GM19372 (cell line): ENCODE measurements at regions not wholly inside any gene's neighbourhood (a gene's known extent, or its start where the extent isn't known, plus 50 kb on each side); places are given as distances from the start of the nearest gene placed in this dataset.
A peak's percentile ranks its signal among the peaks of the same experiment; 100 is the strongest.
"Not testable (repeated sequence)": the region's sequence is repeated elsewhere in the genome, so short reads cannot be mapped to it uniquely, and the experiment has no call there.

Source experiments
- ATAC-seq: cut with Tn5 transposase; IDR thresholded peaks from one replicate; pipeline ENCODE4 v1.9.1; 2021; ENCODE audit warnings: mild to moderate bottlenecking, low read depth, moderate library complexity; ENCODE audit not compliant: unreplicated experiment

DNA sequence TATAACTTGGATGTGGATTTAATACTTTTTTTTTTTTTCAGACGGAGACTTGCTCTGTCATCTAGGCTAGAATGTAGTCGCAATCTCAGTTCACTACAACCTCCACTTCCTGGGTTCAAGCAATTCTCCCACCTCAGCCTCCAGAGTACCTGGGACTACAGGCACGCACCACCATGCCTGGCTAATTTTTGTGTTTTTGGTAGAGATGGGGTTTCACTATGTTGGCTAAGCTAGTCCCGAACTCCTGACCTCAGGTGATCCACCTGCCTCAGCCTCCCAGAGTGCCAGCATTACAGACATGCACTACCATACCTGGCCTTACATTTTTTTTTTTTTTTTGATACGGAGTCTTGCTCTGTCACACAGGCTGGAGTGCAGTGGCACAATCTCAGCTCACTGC, 85.6 kb upstream of the BTN3A2 start:
- not testable (repeated sequence) for ATAC-seq

DNA sequence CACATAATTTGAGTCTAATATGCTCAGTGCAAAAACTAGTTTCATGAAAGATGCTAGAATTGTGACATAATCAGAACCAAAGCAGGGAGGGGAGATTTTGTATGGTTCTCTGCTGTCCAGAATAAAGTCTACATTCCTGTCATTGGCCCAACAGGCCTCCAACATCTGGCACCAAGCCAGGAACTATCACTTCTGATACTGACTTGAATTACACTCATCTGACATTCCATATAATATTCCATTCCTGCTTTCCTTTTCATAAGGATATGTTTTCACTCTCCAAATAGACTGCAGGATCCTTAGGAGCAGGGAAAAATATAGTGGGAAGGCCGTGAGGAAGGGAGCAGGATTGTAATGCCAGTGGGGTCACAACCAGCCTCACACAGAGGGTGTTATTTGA, 84.6 kb upstream of the BTN3A2 start:
- ATAC-seq: no peak

DNA sequence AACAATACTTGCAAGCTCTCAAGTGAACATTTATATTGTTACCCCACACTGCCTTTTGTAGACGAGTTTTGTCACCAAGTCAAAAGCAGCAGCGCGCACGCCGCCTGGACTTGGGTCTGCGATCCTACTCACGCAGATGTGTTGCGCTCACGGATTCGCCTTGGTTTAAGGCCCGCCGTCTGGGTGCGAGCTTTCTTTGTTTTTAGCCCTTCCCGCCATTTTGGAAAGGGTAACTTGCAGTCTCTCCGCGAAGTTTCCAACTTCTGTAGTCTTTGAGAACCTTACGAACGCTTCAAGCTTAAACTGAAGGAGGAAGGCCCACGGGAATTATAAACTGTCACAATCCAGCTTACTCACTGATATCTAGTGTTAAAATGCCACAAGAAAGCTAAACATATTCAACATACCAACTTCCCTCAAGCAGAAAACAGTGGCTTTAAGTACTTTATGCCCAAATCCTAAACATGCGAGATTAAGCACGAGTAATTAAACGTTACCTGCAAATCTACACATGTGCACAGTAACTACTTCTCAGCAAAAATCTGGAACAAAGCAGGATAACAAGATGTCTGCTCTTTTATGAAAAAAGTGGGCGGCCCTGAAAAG, 80.4 kb upstream of the BTN3A2 start:
- ATAC-seq: no peak

DNA sequence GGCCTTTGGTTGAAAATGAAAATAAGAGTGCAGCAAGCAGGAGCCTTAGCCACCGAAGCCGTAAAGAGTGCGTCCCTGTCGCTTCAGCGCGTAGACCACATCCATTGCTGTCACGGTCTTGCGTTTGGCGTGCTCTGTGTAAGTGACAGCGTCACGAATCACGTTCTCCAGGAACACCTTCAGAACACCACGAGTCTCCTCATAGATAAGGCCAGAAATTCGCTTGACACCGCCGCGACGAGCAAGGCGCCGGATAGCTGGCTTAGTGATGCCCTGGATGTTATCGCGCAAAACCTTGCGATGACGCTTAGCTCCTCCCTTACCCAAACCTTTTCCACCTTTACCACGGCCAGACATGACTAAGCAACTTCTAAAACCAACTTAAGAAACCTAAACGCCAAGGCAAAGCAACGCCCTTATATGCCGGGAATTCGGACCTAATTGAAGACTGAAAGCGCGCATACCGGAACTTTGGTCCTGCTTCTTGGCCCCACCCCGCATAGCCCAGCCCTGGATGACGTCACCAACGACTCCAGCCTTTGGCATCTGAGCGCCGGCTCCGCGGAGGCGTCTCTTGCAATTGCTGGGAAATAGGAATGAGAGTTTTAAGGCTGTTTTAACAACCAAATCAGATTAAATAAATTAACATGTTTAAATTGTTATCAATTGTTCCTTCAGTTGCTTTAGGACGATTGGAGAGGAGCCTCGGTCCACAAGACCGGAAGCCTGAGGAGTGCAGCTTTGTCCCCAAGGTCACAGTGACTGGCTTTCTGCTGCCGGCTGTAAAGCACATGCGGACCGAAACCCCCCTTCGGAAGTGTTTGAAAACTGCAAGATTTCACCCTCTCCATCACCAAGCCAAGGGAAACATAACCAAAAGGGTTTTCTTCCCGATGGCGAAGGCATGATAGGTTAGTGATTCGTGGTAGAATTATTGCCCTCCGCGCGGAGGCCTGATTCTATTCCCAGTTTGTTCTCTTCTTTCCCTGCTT, 79.6 kb upstream of the BTN3A2 start:
- peak; percentile 72 for ATAC-seq

DNA sequence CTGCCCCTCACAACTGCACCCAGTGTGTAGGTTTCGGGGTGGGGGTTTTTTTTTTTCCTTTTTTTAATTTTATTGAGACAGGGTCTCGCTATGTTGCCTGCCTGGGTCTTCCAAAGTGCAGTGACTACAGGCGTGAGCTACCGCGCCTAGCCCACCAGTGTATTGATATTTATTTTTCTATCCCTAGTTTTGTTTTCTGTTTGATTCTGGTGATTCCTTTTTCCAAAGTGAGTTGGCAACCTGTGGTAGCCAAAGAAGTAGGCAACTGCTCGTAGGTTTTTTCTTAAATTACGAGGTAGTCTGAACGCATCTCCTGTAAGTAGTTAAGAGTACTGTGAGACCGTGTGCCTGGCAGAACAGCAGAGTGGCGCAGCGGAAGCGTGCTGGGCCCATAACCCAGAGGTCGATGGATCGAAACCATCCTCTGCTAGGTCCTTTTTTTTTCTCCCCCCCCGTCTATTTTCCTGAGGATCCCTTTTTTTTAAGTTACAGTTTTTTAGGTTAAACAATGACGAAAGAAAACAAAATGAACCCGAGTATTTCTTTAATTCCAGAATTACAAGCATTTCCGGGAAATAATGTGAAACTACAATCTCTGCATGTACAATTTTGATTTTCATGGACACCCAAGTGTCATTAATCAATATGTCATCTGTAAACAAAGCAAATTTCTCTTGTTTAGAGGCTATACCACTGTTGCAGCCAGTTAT, 78.7 kb upstream of the BTN3A2 start:
- no peak for ATAC-seq

DNA sequence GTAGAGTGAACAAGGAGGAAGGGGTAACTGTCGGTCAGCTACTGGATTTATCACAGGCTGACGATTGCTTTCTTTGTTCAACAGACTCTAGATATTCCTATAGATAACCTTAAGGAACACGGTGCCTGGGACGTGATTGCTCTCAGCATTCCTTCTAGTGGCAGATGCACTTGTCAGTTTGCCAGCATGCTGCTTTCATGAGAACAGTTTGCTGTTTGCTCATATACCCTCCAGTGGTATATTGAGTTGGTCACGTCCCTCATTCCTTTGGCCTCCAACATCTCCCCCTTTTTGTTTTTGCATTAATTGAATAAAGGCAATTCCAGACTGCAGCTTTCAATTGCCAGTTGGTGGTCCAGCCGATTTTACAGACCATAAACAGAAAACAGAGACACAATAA, 76.8 kb upstream of the BTN3A2 start:
- no peak for ATAC-seq

DNA sequence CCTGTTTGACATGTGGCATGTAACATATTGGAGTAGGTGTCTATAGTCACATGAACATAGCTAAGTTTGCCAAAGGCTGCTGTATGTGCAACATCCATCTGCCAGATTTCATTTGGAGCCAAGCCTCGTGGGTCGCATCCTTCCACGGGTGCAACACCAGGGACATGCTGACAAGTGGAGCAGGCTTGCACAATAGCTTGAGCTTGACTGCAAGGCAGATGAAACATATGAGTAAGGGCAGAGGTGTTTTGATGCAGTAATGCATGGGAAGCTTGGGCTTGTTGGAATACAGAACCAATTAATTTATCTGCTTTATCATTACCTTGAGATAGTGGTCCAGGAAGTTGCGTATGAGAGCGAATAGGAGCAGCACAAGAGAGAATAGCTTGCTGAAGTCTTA, 74.1 kb upstream of the BTN3A2 start:
- ATAC-seq: no peak

DNA sequence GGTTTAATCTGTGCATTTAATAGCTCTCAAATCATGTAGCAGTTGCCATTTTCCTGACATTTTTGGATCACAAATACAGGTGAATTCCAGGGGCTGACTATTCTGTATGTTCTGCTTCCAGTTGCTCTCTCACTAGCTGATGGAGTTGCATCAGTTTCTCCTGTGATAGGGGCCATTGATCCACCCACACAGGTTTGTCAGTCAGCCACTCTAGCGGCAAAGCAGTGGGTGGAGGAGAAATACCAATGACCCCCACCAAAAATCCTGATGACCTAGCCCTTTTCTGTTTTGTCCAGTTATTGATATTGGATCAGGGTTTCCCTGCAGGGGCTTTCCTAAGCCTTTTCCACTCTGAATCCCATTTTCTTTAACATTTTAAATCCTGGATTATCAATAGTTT, 72.3 kb upstream of the BTN3A2 start:
- ATAC-seq: no peak

DNA sequence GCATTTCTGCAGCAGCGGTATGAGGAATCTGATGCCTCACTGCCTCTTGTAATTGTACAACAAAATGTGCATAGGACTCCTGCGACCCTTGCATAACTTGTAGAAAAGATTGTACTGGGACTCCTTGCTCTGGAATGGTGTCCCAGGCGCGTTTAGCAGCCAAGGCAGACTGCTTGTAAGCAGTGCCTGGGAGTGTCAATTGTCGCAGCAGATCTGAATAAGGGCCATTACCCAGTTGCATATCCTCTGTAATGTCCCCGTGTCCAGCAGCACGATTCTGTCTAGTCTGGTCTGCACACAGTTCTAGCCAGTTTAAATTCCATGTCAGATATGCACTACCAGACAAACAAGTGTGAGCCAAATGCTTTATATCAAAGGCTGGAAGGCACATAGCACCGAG, 70.7 kb upstream of the BTN3A2 start:
- no peak for ATAC-seq

DNA sequence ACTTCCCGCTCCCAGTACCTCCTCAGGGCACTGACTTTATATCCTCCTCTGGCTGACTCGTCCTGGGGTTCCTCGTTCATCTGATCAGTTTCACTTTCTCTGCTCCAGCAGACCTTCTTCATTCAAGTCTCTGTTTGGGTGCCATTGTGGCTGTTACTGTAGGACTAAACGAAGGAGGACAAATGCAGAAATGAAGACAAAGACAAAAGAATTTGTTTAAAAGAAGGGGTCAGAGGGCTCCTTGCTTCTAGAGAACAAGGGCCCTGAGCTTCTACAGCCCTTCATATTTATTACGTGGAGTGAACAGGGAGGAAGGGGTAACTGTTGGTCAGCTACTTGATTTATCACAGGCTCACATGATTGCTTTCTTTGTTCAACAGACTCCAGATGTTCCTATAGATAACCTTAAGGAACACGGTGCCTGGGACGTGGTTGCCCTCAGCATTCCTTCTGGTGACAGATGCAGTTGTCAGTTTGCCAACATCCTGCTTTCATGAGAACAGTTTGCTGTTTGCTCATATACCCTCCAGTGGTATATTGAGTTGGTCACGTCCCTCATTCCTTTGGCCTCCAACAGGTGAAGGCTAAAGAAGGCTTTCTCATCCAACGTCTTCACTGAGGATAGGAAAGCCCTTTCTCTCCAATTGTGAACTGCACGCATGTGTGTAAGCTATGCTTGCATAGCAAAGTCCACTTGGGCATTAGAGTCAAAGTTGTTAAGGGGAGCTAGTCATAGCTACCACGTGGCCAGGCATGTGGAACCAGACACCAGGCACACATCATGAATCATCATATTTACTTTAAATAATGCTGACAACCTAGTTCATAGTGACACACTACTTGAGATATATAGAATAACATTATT, 69.1 kb upstream of the BTN3A2 start:
- no peak for ATAC-seq

DNA sequence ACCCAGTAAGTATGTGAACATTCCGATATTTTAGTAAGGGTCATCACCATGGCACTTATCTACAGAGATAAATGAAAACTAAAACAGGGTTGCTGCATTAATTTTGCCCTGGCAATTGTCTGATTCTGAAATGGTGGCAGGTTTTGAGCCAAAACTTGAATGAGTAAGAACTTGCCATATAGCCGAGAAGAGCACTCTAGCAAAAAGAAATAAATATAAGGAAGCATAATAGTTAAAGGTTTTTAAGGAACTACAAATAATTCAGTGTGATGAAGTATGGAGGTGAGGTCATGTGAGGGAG, 68.5 kb upstream of the BTN3A2 start:
- no peak for ATAC-seq

DNA sequence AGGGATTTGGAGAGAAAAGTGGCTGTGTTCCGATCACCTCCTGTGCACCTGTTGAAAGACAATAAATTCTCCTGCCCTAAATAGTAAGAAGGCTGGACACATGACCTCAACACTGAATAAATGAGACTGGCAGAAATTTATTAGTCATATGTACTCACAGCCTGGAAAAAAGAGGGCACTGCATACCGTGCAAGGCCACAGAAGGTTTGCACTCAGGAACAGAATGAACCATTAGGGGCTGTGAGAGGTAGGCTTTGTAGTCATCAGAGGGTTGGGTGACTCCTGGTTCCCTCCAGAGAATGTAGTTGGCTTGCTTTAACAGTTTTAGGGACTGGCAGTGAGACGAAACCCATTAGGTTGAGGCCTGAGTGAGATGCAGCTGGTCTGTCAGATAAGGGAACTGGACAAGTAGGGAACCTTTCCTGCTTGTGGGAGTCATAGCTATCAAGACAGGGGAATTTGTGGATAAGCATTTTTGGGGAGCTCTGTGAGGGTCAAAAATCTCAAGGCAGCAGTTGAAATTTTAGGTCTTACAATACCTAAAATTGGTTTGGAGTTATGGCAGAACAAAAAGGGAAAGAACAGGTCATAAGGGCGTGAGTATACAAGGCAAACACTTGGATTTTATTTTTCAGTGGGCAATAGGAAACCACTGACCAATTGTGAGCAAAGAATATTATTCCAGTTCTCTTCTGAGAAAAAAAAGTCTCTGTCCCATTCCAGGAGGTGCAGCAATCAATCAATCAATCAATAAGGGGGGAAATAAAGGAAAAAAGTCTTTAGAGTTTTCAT, 67.9 kb upstream of the BTN3A2 start:
- no peak for ATAC-seq

DNA sequence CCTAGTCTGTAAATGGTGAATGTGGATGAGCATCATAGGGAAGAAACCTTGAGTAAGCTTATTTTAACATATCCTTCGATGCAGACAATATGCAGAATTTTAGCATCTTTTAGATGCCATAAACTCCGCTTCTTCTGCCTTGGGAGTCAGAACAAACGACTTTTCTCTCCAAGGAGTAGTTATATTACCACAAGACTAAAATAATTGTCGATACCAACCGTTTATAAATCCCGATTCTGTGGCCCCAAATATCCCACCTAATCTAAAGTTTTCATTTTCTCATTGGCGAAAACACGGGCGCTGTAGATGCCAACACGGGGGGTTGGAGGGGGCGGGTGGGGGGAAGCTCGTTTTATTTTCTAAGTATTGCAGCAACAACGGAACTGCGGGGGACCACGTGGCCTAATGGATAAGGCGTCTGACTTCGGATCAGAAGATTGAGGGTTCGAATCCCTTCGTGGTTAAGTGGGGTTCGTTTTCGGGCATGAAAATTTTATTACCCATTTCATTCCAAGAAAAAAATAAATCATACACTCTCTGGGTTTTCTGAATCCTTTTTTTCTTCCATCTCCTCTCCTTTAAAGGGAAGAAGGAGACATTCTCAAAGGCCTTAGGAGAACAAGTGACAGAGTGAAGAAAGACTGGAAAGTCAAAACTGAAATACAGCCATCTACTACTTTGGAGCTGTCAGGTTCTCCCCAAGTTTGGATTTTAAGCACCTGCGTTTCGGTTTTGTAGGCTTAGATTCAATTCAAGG, 65.5 kb upstream of the BTN3A2 start:
- no peak for ATAC-seq

DNA sequence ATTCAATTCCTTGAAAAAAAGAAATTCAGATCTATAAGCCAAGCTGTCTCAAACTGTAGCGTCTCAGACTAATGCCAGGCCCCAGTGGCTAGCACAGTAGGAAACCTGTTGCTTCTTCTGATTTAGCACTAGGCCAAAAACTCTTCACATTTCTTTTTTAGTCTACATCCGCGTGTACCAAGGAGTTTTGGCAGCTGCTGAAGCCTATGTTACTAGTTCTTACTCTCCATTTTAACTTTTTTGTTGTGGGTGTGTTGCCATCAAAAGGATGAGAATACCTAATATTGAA, 65.0 kb upstream of the BTN3A2 start:
- no peak for ATAC-seq

DNA sequence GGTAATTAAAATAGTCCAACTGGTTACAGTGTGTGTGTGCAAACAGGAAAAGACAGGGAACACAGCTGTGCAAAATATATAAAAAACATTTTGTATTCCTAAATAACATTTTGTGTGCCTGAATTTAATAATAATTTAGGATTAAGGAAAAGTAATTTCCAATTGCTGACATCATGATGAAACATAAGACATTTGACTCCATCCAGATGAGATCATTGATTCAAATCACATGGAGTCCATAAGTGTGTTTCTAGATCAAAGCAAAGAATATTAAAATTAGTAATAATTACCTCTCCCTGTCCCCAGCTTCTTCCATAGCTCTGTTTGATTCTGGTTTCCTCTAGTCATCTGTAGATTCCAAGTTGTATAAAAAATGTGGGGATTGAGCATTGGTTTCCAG, 64.6 kb upstream of the BTN3A2 start:
- no peak for ATAC-seq

DNA sequence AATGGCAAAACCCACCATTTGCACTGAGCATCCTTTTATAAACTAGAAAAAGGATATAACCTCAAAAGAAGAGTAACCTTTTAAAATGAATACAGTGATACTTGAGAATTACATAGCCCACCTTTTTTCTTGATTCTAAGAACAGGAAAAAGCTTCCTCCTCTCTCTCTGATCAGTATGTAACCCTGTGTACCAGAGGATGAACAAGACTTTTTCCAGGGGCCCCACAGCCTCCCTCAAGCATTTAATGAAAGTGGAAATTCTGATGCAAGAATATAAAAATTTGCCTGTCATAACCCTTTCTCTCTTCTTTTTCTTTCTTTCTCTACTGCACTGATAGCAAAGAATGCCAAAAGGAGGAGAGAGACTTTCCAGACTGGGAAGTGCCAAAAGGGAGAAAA, 64.2 kb upstream of the BTN3A2 start:
- no peak for ATAC-seq

DNA sequence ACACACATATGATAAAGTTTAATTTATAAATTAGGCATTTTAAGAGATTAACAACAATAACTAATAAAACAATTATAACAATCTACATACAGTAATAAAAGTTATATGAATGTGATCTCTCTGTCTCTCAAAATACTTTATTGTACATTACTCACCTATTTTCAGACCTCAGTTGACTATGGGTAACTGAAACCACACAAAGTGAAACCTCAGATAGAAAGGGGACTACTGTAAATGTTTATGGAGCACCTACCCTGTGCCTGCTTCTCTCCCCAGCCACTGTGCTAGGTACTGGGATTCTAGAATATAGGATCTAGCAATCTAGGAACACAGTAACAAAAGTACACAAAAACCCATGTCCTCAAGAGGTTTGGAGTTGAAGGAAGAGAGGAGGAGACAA, 63.4 kb upstream of the BTN3A2 start:
- ATAC-seq: no peak

DNA sequence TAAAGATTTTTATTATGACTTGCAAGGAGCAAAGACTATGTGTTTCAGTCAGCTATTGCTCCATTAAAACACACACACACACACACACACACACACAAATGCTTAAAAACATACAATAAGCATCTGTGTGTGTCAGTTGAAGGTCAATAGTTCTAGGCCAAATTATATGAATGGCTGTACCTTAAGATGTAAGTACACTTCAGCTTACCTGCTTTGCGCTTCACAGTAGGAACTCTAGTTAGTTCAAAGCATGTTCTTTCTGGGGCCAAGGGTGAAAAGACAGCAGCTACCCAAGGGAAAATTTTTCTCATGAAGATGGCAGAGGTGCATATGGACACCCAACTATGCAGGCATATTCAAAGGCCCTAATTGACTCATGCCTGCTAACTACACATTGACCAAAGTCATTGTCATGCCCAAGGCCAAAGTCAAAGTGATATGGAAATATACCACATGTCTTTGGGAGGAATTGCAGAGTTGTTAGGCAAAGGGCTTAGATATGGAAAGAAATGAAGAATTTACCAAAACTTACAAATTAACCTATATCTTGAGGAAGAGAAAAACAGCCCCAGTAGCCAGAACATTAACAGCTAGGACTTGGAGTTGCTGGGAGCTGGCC, 61.9 kb upstream of the BTN3A2 start:
- ATAC-seq: no peak

DNA sequence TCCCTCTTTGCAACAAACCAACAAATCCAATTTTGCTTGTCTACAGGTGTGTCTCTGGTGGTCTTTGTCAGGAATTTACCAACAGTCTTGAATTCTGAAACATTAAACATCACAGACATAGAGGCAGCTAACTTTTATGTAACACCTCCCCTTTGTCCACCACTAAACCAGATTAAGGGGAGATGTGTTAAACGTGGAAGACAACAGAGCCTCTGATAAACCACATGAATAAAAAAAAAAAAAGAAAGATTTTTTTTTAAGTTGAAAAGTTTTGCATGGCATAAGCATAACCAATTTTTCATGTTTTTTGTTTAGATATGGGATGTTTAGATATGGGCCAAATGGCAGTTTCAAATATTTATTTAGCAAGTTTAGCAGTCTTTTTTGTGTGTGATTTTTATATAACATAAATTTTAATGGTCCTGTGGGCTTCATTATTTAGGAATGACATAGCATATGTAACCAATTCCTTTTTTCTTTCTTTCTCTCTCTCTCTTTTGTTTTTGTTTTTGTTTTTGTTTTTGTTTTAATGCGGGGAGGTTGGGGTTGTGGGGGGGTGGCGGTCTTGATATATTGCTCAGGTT, 60.7 kb upstream of the BTN3A2 start:
- ATAC-seq: no peak
